ENCODE measurements at regions not wholly inside any gene's neighbourhood (a gene's known extent, or its start where the extent isn't known, plus 50 kb on each side); places are given as distances from the start of the nearest gene placed in this dataset.
A peak's percentile ranks its signal among the peaks of the same experiment; 100 is the strongest.

- Histone ChIP-seq H3K4me3 (ENCODE audit: low read length) (no peak overlapping the region), H3K9me2 (replicated peaks; ENCODE audit: insufficient read depth, low read length) (no peaks in the 10 kb centered on the region), H3K4me1 (ENCODE audit: low read length) (0 out of 2 replicates have a peak, but pooled peaks cover 7% of the 10 kb centered on the region), H3K27ac (ENCODE audit: low read length) (no peak overlapping the region), H3K4me2 (ENCODE audit: low read depth, low read length) (no peak overlapping the region), H3K79me2 (ENCODE audit: low read length) (no peaks in the 10 kb centered on the region), H3K27me3 (replicated peaks; ENCODE audit: insufficient read depth, low read length) (no peaks in the 10 kb centered on the region), H3K9ac (ENCODE audit: low read length) (no peak overlapping the region), H3K36me3 (replicated peaks; ENCODE audit: insufficient read depth, low read length) (no peaks in the 10 kb centered on the region), H2AFZ (ENCODE audit: low read length) (no peak overlapping the region), H3K9me3 (replicated peaks; ENCODE audit: insufficient read depth, low read length) (no peaks in the 10 kb centered on the region), H4K20me1 (ENCODE audit: insufficient read depth, low read length) (no peaks in the 10 kb centered on the region), H3F3A (ENCODE audit: insufficient read depth, low read length) (no peaks in the 10 kb centered on the region)
- TF ChIP-seq EZH2phosphoT487 (IDR thresholded peaks at IDR 0.05; ENCODE audit: low read length) (no peak), CTCF (IDR thresholded peaks at IDR 0.05; ENCODE audit: low read length) (no peak)
- no peak for DNase-seq
Observed at GRCh38 chr4:123802933-123803332, 406.3 kb downstream of the SPRY1 start.

- H3K79me2 ChIP-seq (ENCODE audit: low read length), result no peaks in the 10 kb centered on the region
- H3K9ac ChIP-seq (ENCODE audit: low read length), result no peak overlapping the region
- no peak overlapping the region for H3K4me2 ChIP-seq (ENCODE audit: low read depth, low read length)
- DNase-seq, result no peak
- H3K36me3 ChIP-seq (replicated peaks; ENCODE audit: insufficient read depth, low read length), result no peaks in the 10 kb centered on the region
- no peak overlapping the region for H3K4me3 ChIP-seq (ENCODE audit: low read length)
- no peak overlapping the region for H3K27ac ChIP-seq (ENCODE audit: low read length)
- H3K27me3 ChIP-seq (replicated peaks; ENCODE audit: insufficient read depth, low read length), result no peaks in the 10 kb centered on the region
- H4K20me1 ChIP-seq (ENCODE audit: insufficient read depth, low read length), result no peaks in the 10 kb centered on the region
- no peaks in the 10 kb centered on the region for H3F3A ChIP-seq (ENCODE audit: insufficient read depth, low read length)
- TF ChIP-seq EZH2 (optimal IDR thresholded peaks at IDR 0.05; ENCODE audit: low read depth, low read length) (no peak), EZH2phosphoT487 (IDR thresholded peaks at IDR 0.05; ENCODE audit: low read length) (no peak), CTCF (IDR thresholded peaks at IDR 0.05; ENCODE audit: low read length) (no peak)
- H3K9me3 ChIP-seq (replicated peaks; ENCODE audit: insufficient read depth, low read length), result no peaks in the 10 kb centered on the region
- H2AFZ ChIP-seq (ENCODE audit: low read length), result no peak overlapping the region
- 0 out of 2 replicates have a peak, but pooled peaks cover 7% of the 10 kb centered on the region for H3K4me1 ChIP-seq (ENCODE audit: low read length)
- H3K9me2 ChIP-seq (replicated peaks; ENCODE audit: insufficient read depth, low read length), result no peaks in the 10 kb centered on the region
Observed at GRCh38 chr4:123804196-123804721, 407.7 kb downstream of the SPRY1 start.

- Histone ChIP-seq H3K27ac (ENCODE audit: low read length) (no peak overlapping the region), H3K79me2 (ENCODE audit: low read length) (no peaks in the 10 kb centered on the region), H3F3A (ENCODE audit: insufficient read depth, low read length) (no peaks in the 10 kb centered on the region), H4K20me1 (ENCODE audit: insufficient read depth, low read length) (no peaks in the 10 kb centered on the region), H3K36me3 (replicated peaks; ENCODE audit: insufficient read depth, low read length) (no peaks in the 10 kb centered on the region), H3K4me2 (ENCODE audit: low read depth, low read length) (peak overlapping the region; percentile 25; the same call in 1 of the 2 replicates), H3K4me3 (ENCODE audit: low read length) (no peak overlapping the region), H3K4me1 (ENCODE audit: low read length) (0 out of 2 replicates have a peak, but pooled peaks cover 7% of the 10 kb centered on the region), H2AFZ (ENCODE audit: low read length) (no peak overlapping the region), H3K9me3 (replicated peaks; ENCODE audit: insufficient read depth, low read length) (no peaks in the 10 kb centered on the region), H3K27me3 (replicated peaks; ENCODE audit: insufficient read depth, low read length) (no peaks in the 10 kb centered on the region), H3K9ac (ENCODE audit: low read length) (no peak overlapping the region), H3K9me2 (replicated peaks; ENCODE audit: insufficient read depth, low read length) (no peaks in the 10 kb centered on the region)
- no peak for DNase-seq
- TF ChIP-seq EZH2 (optimal IDR thresholded peaks at IDR 0.05; ENCODE audit: low read depth, low read length) (no peak), EZH2phosphoT487 (IDR thresholded peaks at IDR 0.05; ENCODE audit: low read length) (no peak), CTCF (IDR thresholded peaks at IDR 0.05; ENCODE audit: low read length) (no peak)
Observed at GRCh38 chr4:123806056-123806455, 409.5 kb downstream of the SPRY1 start.

Data from MM.1S (cell line).